ENCODE measurements at regions not wholly inside any gene's neighbourhood (a gene's known extent, or its start where the extent isn't known, plus 50 kb on each side); places are given as distances from the start of the nearest gene placed in this dataset.

- no peak for ATAC-seq
- Histone ChIP-seq H2AFZ (ENCODE audit: low read depth, low read length, poor library complexity, severe bottlenecking) (no peak overlapping the region), H4K20me1 (ENCODE audit: insufficient read depth) (no peaks in the 10 kb centered on the region)
Measured at GRCh38 chr5:106876665-106877194, 794.0 kb downstream of the EFNA5 start.

DNA sequence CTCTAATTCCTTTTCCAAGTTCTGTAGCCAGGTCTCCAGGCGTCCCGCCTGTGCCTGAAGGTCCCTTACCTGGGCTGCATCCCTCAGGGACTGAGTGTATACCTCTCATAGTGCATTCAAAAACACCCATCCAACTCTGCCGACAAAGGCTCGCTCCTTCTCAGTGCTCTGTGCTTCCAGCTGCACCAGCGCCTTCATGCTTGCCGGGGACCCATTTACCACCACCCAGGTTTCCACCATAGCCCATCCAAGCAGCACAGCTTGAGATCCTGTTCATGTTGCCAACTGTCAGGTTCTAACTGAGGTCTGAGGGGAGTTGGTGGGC lies 794.5 kb downstream of the EFNA5 start:
- ChIA-PET CTCF (no interaction called here), POLR2A (no interaction called here), RAD21 (ENCODE audit: low non-redundant PET in 1 of 2, low total read pairs in 2 of 2, uncharacterized antibody in 2 of 2, unreplicated experiment in 2 of 2) (no interaction called here)
- BruUV-seq (replicated peaks) = no TSS peak
- DNase-seq (ENCODE audit: low read depth, low spot score) (no peak), ATAC-seq (no peak)
- no peak overlapping the region for H3K27ac ChIP-seq (ENCODE audit: low read depth, low read length)
- H3K36me3 ChIP-seq (ENCODE audit: control insufficient read depth in 1 of 2, insufficient read depth in 2 of 2, low read length in 2 of 2) = no peaks in the 10 kb centered on the region
- H3K4me2 ChIP-seq (ENCODE audit: low read length) = no peak overlapping the region
- H4K20me1 ChIP-seq (ENCODE audit: insufficient read depth) = no peaks in the 10 kb centered on the region
- peaks cover 0 to 6% of the 10 kb centered on the region in 2 experiments; a peak in 1 of 4 replicates for H3K4me1 ChIP-seq (ENCODE audit: control insufficient read depth in 1 of 2, insufficient read depth in 2 of 2, low read length in 2 of 2)
- no peak overlapping the region for H3K4me3 ChIP-seq (replicated peaks in 1 of 2; ENCODE audit: low read depth in 1 of 2, low read length in 2 of 2)
- H3K9me2 ChIP-seq (ENCODE audit: insufficient read depth) = no peaks in the 10 kb centered on the region
- H3K9me3 ChIP-seq (ENCODE audit: control insufficient read depth in 1 of 2, insufficient read depth in 1 of 2, low read depth in 1 of 2, low read length in 2 of 2) = peaks cover 3 to 5% of the 10 kb centered on the region in 2 experiments; a peak in 1 of 4 replicates
- no peaks in the 10 kb centered on the region for H3K79me2 ChIP-seq (ENCODE audit: insufficient read depth, low read length)
- H3K9ac ChIP-seq (ENCODE audit: low read length) = no peak overlapping the region
- no peaks in the 10 kb centered on the region for H3K27me3 ChIP-seq (ENCODE audit: insufficient read depth, low read length)
- intact Hi-C loops (cut with micrococcal nuclease) = no loop called here
- H2AFZ ChIP-seq (ENCODE audit: low read depth, low read length, poor library complexity, severe bottlenecking) = no peak overlapping the region
- TF ChIP-seq RAD21 (IDR thresholded peaks at IDR 0.05; ENCODE audit: low read depth) (no peak), SP1 (IDR thresholded peaks at IDR 0.05; ENCODE audit: low read depth) (no peak), EZH2 (IDR thresholded peaks at IDR 0.05) (no peak), FOSL1 (IDR thresholded peaks at IDR 0.05; ENCODE audit: low read depth) (no peak), JUND (IDR thresholded peaks at IDR 0.05) (no peak), YY1 (IDR thresholded peaks at IDR 0.05; ENCODE audit: extremely low read depth, insufficient replicate concordance, low read depth, low read length) (no peak), ZNF274 (IDR thresholded peaks at IDR 0.05; ENCODE audit: low read depth, low read length) (no peak), CTCF (IDR thresholded peaks at IDR 0.05 in 2 of 3, conservative IDR thresholded peaks at IDR 0.05 in 1 of 3; ENCODE audit: borderline replicate concordance in 1 of 3, insufficient read depth in 1 of 3, low read depth in 2 of 3, low read length in 2 of 3) (no peak), SIN3A (IDR thresholded peaks at IDR 0.05; ENCODE audit: low read depth) (no peak), EZH2phosphoT487 (IDR thresholded peaks at IDR 0.05; ENCODE audit: borderline replicate concordance) (no peak), POLR2A (IDR thresholded peaks at IDR 0.05; ENCODE audit: borderline replicate concordance, extremely low read depth, insufficient read depth, insufficient read length) (no peak), ZFX (IDR thresholded peaks at IDR 0.05) (no peak), CBX3 (IDR thresholded peaks at IDR 0.05; ENCODE audit: low read depth) (no peak), ELF1 (IDR thresholded peaks at IDR 0.05; ENCODE audit: borderline replicate concordance, low read depth) (no peak), SRF (IDR thresholded peaks at IDR 0.05; ENCODE audit: low read depth) (no peak), EGR1 (IDR thresholded peaks at IDR 0.05; ENCODE audit: low read depth) (no peak), CEBPB (IDR thresholded peaks at IDR 0.05; ENCODE audit: low read depth) (no peak)
- TF ChIP-seq, protein P1, sequence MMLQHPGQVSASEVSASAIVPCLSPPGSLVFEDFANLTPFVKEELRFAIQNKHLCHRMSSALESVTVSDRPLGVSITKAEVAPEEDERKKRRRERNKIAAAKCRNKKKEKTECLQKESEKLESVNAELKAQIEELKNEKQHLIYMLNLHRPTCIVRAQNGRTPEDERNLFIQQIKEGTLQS (IDR thresholded peaks at IDR 0.05) = no peak

More at GRCh38 chr5:106876665-106877194, 794.0 kb downstream of the EFNA5 start:
- Histone ChIP-seq H3K4me3 (replicated peaks in 1 of 2; ENCODE audit: low read depth in 1 of 2, low read length in 2 of 2) (no peak overlapping the region), H3K9me2 (ENCODE audit: insufficient read depth) (no peaks in the 10 kb centered on the region), H3K27me3 (ENCODE audit: insufficient read depth, low read length) (no peaks in the 10 kb centered on the region), H3K9me3 (ENCODE audit: control insufficient read depth in 1 of 2, insufficient read depth in 1 of 2, low read depth in 1 of 2, low read length in 2 of 2) (peaks cover 3 to 5% of the 10 kb centered on the region in 2 experiments; a peak in 1 of 4 replicates), H3K4me2 (ENCODE audit: low read length) (no peak overlapping the region), H3K9ac (ENCODE audit: low read length) (no peak overlapping the region), H3K27ac (ENCODE audit: low read depth, low read length) (no peak overlapping the region), H3K4me1 (ENCODE audit: control insufficient read depth in 1 of 2, insufficient read depth in 2 of 2, low read length in 2 of 2) (peaks cover 0 to 6% of the 10 kb centered on the region in 2 experiments; a peak in 1 of 4 replicates), H3K36me3 (ENCODE audit: control insufficient read depth in 1 of 2, insufficient read depth in 2 of 2, low read length in 2 of 2) (no peaks in the 10 kb centered on the region), H3K79me2 (ENCODE audit: insufficient read depth, low read length) (no peaks in the 10 kb centered on the region)
- POLR2A ChIA-PET = no interaction called here
- BruUV-seq (replicated peaks) = no TSS peak
- no peak for DNase-seq (ENCODE audit: low read depth, low spot score)
- RAD21 ChIA-PET (ENCODE audit: low non-redundant PET in 1 of 2, low total read pairs in 2 of 2, uncharacterized antibody in 2 of 2, unreplicated experiment in 2 of 2) = no interaction called here
- TF ChIP-seq POLR2AphosphoS5 (IDR thresholded peaks at IDR 0.05; ENCODE audit: low read depth, low read length) (no peak), EGR1 (IDR thresholded peaks at IDR 0.05; ENCODE audit: low read depth) (no peak), SIN3A (IDR thresholded peaks at IDR 0.05; ENCODE audit: low read depth) (no peak), CEBPB (IDR thresholded peaks at IDR 0.05; ENCODE audit: low read depth) (no peak), TCF7L2 (IDR thresholded peaks at IDR 0.05; ENCODE audit: borderline replicate concordance, extremely low read depth, insufficient read depth, insufficient read length) (no peak), FOSL1 (IDR thresholded peaks at IDR 0.05; ENCODE audit: low read depth) (no peak)
- TF ChIP-seq, protein P2, sequence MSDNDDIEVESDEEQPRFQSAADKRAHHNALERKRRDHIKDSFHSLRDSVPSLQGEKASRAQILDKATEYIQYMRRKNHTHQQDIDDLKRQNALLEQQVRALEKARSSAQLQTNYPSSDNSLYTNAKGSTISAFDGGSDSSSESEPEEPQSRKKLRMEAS (IDR thresholded peaks at IDR 0.05) = no peak
- intact Hi-C loops (cut with micrococcal nuclease) = no loop called here
- CTCF ChIA-PET = no interaction called here

All from HCT116 (cell line).